HepG2 (cell line): ENCODE measurements at regions not wholly inside any gene's neighbourhood (a gene's known extent, or its start where the extent isn't known, plus 50 kb on each side); places are given as distances from the start of the nearest gene placed in this dataset.

Experiments used
- ATAC-seq: fragments of 200-7000 bp; cut with Tn5 transposase; 3 replicates; pipeline ENCODE4 v1.9.1; 2020; ENCODE audit warnings: mild to moderate bottlenecking, moderate library complexity
- BruUV-seq: library from RNA; stranded (reverse); fragments of 400-500 nt; replicated peaks from 2 replicates; lab custom pipeline; 2021; lab: Mats Ljungman, UMichigan
- CTCF ChIA-PET: fragments of 300-600 bp; formaldehyde crosslinking; extraction: SDS; loops from one replicate; lab custom pipeline; 2021; ENCODE audit warnings: low total read pairs, inconsistent platforms, low intra/inter-chr PET ratio; lab: Yijun Ruan, JAX
- POLR2A ChIA-PET: fragments of 350-600 bp; sonication (Branson Sonifier 250); formaldehyde crosslinking; loops from one replicate; lab custom pipeline; 2020; ENCODE audit warnings: antibody characterized with exemption, inconsistent platforms; lab: Yijun Ruan, JAX
- DNase-seq: peaks from one replicate; pipeline ENCODE4 v3.0.0-alpha.2; 2015; ENCODE audit warnings: low spot score
- FAIRE-seq: peaks from 3 replicates; lab custom pipeline; 2011; peaks lifted over from hg19 to GRCh38; lab: Jason Lieb, UNC
- H2AFZ ChIP-seq: one replicate; pipeline ENCODE4 v1.6.1; 2011; ENCODE audit warnings: low read length, inconsistent platforms
- H3K27ac ChIP-seq: fragments of 300-600 bp; 3 replicates; pipeline ENCODE4 v1.8.0; 2011; ENCODE audit warnings: mixed run types, mild to moderate bottlenecking, mixed read lengths, low read length, inconsistent platforms; ENCODE audit not compliant: insufficient read depth; ENCODE audit errors: extremely low read length
- H3K27me3 ChIP-seq, 2 experiments: fragments of 200-600 bp in 1 of 2; 2 replicates in 1 of 2; 3 replicates in 1 of 2; pipeline versions ENCODE4 v1.6.0 to v1.8.0; 2011; ENCODE audit warnings: low read length in 2 of 2, mild to moderate bottlenecking in 2 of 2, moderate library complexity in 2 of 2, inconsistent platforms in 1 of 2; ENCODE audit not compliant: insufficient read depth in 2 of 2, control insufficient read depth in 1 of 2
- H3K36me3 ChIP-seq, 2 experiments: fragments of 200-600 bp in 1 of 2; replicated peaks in 1 of 2; 2 replicates in 1 of 2; 3 replicates in 1 of 2; pipeline versions ENCODE4 v1.5.1 to v1.8.0; 2011; ENCODE audit warnings: low read length in 2 of 2, inconsistent platforms in 1 of 2; ENCODE audit not compliant: insufficient read depth in 2 of 2, control insufficient read depth in 1 of 2
- H3K4me1 ChIP-seq: 2 replicates; pipeline ENCODE4 v1.5.1; 2012; ENCODE audit warnings: low read length, inconsistent platforms; ENCODE audit not compliant: insufficient read depth
- H3K4me2 ChIP-seq: 2 replicates; pipeline ENCODE4 v1.6.0; 2011; ENCODE audit warnings: low read depth, low read length, inconsistent platforms
- H3K4me3 ChIP-seq, 3 experiments: fragments of 200-600 bp in 1 of 3; sonication (generic), shearing (Covaris generic) in 1 of 3; replicated peaks in 1 of 3; 2 replicates each; pipeline ENCODE4 v1.5.1; 2011 to 2016; ENCODE audit warnings: low read length in 3 of 3, inconsistent platforms in 2 of 3, low read depth in 2 of 3, mild to moderate bottlenecking in 2 of 3, control low read depth in 1 of 3, mixed read lengths in 1 of 3; ENCODE audit not compliant: insufficient read depth in 1 of 3
- H3K79me2 ChIP-seq: one replicate; pipeline ENCODE4 v1.6.1; 2011; ENCODE audit warnings: low read length, inconsistent platforms; ENCODE audit not compliant: insufficient read depth
- H3K9ac ChIP-seq: 2 replicates; pipeline ENCODE4 v1.6.0; 2011; ENCODE audit warnings: mild to moderate bottlenecking, low read depth, low read length, inconsistent platforms; ENCODE audit not compliant: insufficient read depth
- H3K9me3 ChIP-seq: 2 replicates; pipeline ENCODE4 v1.5.1; 2012; ENCODE audit warnings: mild to moderate bottlenecking, low read length
- H4K20me1 ChIP-seq: 2 replicates; pipeline ENCODE4 v1.6.0; 2011; ENCODE audit warnings: inconsistent platforms, mild to moderate bottlenecking, low read length, moderate library complexity; ENCODE audit not compliant: insufficient read depth
- NONO ChIP-seq, 2 experiments: fragments of 450-650 bp in 1 of 2; sonication (generic) in 1 of 2; formaldehyde crosslinking in 1 of 2; IDR thresholded peaks in 1 of 2; conservative IDR thresholded peaks in 1 of 2; 2 replicates each; pipeline versions ENCODE4 v1.6.1 to v1.8.0; 2017 to 2022; ENCODE audit warnings: mild to moderate bottlenecking in 1 of 2, missing genetic modification reagents in 1 of 2, moderate library complexity in 1 of 2
- ZNF232 ChIP-seq: sonication (generic); formaldehyde crosslinking; IDR thresholded peaks from 2 replicates; pipeline ENCODE4 v1.4.0; 2020; ENCODE audit warnings: missing genetic modification reagents, borderline replicate concordance
- ZNF264 ChIP-seq: sonication (generic); formaldehyde crosslinking; IDR thresholded peaks from 2 replicates; pipeline ENCODE4 v1.4.0; 2020; ENCODE audit warnings: missing genetic modification reagents
- whole genome bisulfite sequencing: methylation state at CpG from one replicate; pipeline ENCODE4 v1.1.6; 2017; ENCODE audit warnings: low lambda C conversion rate; 5-methylcytosine and 5-hydroxymethylcytosine counted together
- in situ Hi-C: cut with HindIII; loops from 2 replicates; pipeline ENCODE4 v1.10.0; 2017; ENCODE audit warnings: low pct_unique_long_range_greater_than_20kb; ENCODE audit not compliant: extremely low pct_ligation_motif_present
- intact Hi-C: fragments of 100-400 bp; cut with micrococcal nuclease; formaldehyde crosslinking; loops from one replicate; pipeline ENCODE4 v1.10.0; 2022; ENCODE audit not compliant: unreplicated experiment

DNA sequence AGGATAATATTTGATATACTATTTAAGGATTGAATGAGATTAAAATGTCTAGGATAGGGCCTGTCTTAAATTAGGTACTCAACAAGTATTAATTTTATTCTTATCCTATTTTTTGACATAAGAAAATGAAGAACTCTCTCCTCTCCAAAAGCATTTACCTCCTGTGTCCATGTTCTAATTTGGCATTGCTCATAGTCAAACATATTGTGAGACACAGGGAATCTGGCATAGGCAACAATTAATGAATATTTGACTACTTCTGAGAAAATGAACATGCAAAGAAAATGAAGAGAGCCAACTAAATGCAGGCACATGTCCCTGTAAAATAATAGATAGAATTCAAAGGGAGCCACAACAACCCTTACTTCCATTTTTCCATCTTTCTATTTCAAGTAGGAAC lies 198.5 kb upstream of the C11orf87 start:
- no peak overlapping the region for H3K4me3 ChIP-seq
- ATAC-seq (no peak), DNase-seq (no peak), FAIRE-seq (no peak)
- H3K9ac ChIP-seq, result no peak overlapping the region
- CTCF ChIA-PET, result no interaction called here
- in situ Hi-C loops, result no loop called here
- no TSS peak for BruUV-seq
- POLR2A ChIA-PET, result no interaction called here
- TF ChIP-seq ZNF264 (CRISPR knock-in tag), result no peak
- no peak for TF ChIP-seq ZNF232 (CRISPR knock-in tag)
- TF ChIP-seq, all 625 proteins: peak for 0
- Histone ChIP-seq H3K27me3 (no peaks in the 10 kb centered on the region), H3K4me2 (no peak overlapping the region), H3K36me3 (no peaks in the 10 kb centered on the region), H3K79me2 (no peaks in the 10 kb centered on the region), H3K9me3 (no peaks in the 10 kb centered on the region), H3K27ac (no peak overlapping the region), H4K20me1 (no peaks in the 10 kb centered on the region), H2AFZ (no peak overlapping the region), H3K4me1 (no peaks in the 10 kb centered on the region)
- intact Hi-C loops, result no loop called here

GRCh38 chr11:109229682-109230081 lies 192.3 kb upstream of the C11orf87 start:
- Histone ChIP-seq H3K27ac (no peak overlapping the region), H4K20me1 (no peaks in the 10 kb centered on the region), H2AFZ (no peak overlapping the region), H3K27me3 (no peaks in the 10 kb centered on the region), H3K9me3 (no peaks in the 10 kb centered on the region), H3K4me3 (no peak overlapping the region), H3K9ac (no peak overlapping the region), H3K4me2 (no peak overlapping the region), H3K36me3 (no peaks in the 10 kb centered on the region), H3K79me2 (no peaks in the 10 kb centered on the region)
- CTCF ChIA-PET, result no interaction called here
- no TSS peak for BruUV-seq
- DNase-seq (no peak), ATAC-seq (no peak)
- 17% methylated on average over 2 of the region's 2 CpGs for WGBS
- intact Hi-C loops, result no loop called here
- TF ChIP-seq NONO (IDR thresholded peaks at IDR 0.05) (no peak), NONO (CRISPR knock-in tag; conservative IDR thresholded peaks at IDR 0.05) (no peak)
- TF ChIP-seq, all 625 proteins: peak for 0
- POLR2A ChIA-PET, result no interaction called here
- in situ Hi-C loops, result no loop called here
- no peaks in the 10 kb centered on the region for H3K4me1 ChIP-seq
- no peak for FAIRE-seq
